NOMO-1 (cell line): ENCODE measurements at regions not wholly inside any gene's neighbourhood (a gene's known extent, or its start where the extent isn't known, plus 50 kb on each side); places are given as distances from the start of the nearest gene placed in this dataset.
"Not testable (repeated sequence)": the region's sequence is repeated elsewhere in the genome, so short reads cannot be mapped to it uniquely, and the experiment has no call there.

Experiments
- DNase-seq, 2 experiments: peaks; one replicate each; lab custom pipeline; 2025; ENCODE audit not compliant: unreplicated experiment in 2 of 2; lab: John Stamatoyannopoulos, UW

GRCh38 chr7:67301667-67302066 is 305.0 kb downstream of the TYW1 start:
- DNase-seq, result no peak

GRCh38 chr7:67302113-67303039 is 305.7 kb downstream of the TYW1 start:
- DNase-seq, result peak; percentile 87 to 96

- not testable (repeated sequence) for DNase-seq
Observed at GRCh38 chr7:67304846-67305245, 308.2 kb downstream of the TYW1 start.

GRCh38 chr7:67306331-67306730 is 309.7 kb downstream of the TYW1 start:
- peak in 1 of 2 experiments; percentile 14 for DNase-seq

- DNase-seq, result no peak
Observed at GRCh38 chr7:67309764-67310549, 313.3 kb downstream of the TYW1 start.

GRCh38 chr7:67311901-67312300 is 315.3 kb downstream of the TYW1 start:
- DNase-seq, result no peak

- no peak for DNase-seq
Observed at GRCh38 chr7:67313213-67313612, 316.6 kb downstream of the TYW1 start.

- DNase-seq, result not testable (repeated sequence)
Observed at GRCh38 chr7:67316902-67317301, 320.3 kb downstream of the TYW1 start.

GRCh38 chr7:67328257-67328656 is 331.6 kb downstream of the TYW1 start:
- not testable (repeated sequence) for DNase-seq

- DNase-seq, result not testable (repeated sequence)
Observed at GRCh38 chr7:67335165-67335564, 338.5 kb downstream of the TYW1 start.

GRCh38 chr7:67335663-67336062 is 339.0 kb downstream of the TYW1 start:
- not testable (repeated sequence) for DNase-seq

- DNase-seq, result not testable (repeated sequence)
Observed at GRCh38 chr7:67338545-67338944, 341.9 kb downstream of the TYW1 start.

- DNase-seq, result no peak
Observed at GRCh38 chr7:67341153-67341768, 344.6 kb downstream of the TYW1 start.

GRCh38 chr7:67343114-67343513 is 346.5 kb downstream of the TYW1 start:
- no peak for DNase-seq

- no peak for DNase-seq
Observed at GRCh38 chr7:67343572-67343971, 346.9 kb downstream of the TYW1 start.

- DNase-seq, result no peak
Observed at GRCh38 chr7:67344481-67345193, 348.0 kb downstream of the TYW1 start.

GRCh38 chr7:67346126-67346525 is 349.5 kb downstream of the TYW1 start:
- DNase-seq, result no peak

GRCh38 chr7:67346876-67347275 is 350.2 kb downstream of the TYW1 start:
- DNase-seq, result no peak

GRCh38 chr7:67348171-67348570 is 351.5 kb downstream of the TYW1 start:
- DNase-seq, result no peak

- not testable (repeated sequence) for DNase-seq
Observed at GRCh38 chr7:67357653-67358052, 361.0 kb downstream of the TYW1 start.

- not testable (repeated sequence) for DNase-seq
Observed at GRCh38 chr7:67358316-67358715, 361.7 kb downstream of the TYW1 start.
